Left renal pelvis (tissue), 4 donors: ENCODE measurements at regions not wholly inside any gene's neighbourhood (a gene's known extent, or its start where the extent isn't known, plus 50 kb on each side); places are given as distances from the start of the nearest gene placed in this dataset.

Source experiments
- DNase-seq, 4 donors: peaks; one replicate each; pipeline ENCODE4 v3.0.0-alpha.2; 2013; ENCODE audit warnings: low read depth in 4 of 4, low spot score in 3 of 4

DNA sequence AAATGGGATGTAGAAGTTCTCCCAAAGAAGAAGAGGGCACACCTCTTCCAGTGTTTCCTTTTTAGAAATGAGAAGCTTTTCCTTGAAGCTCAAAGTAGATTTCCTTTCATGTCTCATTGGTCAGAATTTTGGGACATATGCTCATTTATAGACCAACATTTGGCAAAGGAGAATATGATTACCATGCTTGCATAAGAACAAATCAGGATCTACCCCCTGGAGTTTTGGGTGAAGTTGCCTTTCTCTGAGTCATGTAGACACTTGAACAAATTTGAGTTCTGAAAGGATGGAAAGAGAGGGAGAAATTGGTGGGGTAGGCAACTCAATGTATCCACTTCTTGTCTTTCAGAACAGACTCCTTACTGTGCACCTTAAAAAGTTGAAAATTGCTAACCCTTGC, 409.0 kb downstream of the SLC4A3 start:
- DNase-seq, result no peak

DNA sequence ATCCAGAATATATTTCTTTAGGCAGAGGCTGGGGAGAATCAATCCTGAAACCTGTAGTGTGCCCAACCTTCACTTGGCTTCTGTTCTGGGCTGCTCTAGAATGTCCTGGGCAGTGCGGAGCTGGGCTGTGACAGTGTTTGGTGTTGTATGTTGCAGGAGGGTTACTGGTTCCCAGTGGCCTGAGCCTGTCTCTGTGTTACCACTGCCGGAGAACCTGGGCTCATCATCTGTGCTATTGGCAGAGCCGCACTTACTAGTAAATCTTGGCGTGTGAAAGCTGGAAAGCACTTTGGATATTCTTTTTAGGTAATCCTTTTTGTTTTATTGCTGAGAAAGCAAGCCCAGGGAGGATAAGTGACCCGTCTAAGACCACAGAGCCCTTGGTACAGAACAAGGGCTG, 412.9 kb downstream of the SLC4A3 start:
- DNase-seq, result no peak

DNA sequence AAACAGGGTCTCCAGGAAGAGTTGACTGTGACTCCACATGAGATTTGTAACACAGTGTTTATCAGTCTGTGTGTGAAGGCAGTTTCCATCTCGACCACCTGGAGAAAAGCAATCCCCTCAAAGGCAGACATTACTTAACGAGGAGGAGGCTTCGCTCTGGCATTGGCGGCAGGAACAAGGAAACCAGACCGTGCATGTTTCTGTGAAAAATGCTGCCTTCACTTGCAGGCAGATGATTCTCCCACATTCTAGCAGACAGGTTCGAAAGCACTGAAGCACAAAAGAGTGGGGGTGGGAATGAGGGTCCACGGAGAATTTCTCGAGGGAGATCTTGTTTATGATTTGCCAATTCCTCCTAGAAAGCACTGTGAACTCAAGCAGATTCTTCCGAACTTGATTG, 414.0 kb downstream of the SLC4A3 start:
- no peak for DNase-seq

DNA sequence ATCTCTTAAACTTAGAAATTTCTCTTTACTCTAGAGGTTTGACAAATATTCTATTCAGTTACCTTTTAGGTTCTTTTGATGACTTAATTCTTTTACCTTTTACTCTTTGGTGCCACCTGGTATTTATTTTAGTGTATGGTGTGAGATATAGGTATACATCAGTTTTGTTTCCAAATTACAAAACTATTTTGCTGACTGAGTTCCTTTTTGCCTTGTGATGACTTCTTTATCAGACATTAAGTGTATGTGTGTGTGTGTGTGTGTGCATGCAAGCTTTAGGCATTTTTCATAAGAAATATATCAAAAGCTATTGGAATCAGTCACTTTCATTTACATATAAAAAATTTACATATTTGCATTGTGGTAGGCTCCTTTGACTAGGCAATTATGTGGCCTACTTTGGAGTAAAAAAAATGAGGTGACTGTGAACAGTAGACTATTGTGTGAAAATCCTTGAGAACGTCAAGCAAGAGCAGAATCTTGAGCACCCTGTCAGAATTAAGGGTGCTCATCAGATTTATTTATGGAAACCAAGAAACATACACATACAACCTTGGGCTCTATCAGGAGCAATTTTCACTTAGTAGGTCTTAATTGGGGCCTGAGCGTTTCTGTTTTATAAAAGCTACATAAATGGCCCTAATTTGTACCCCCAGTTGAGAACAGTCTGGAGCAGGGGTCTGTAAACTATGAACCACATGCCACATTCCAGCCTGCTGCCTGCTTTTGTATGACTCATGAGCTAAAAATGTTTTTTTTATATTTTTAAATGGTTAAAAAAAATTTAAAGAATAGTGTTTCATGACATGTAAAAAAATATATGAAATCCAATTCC, 415.9 kb downstream of the SLC4A3 start:
- no peak for DNase-seq

DNA sequence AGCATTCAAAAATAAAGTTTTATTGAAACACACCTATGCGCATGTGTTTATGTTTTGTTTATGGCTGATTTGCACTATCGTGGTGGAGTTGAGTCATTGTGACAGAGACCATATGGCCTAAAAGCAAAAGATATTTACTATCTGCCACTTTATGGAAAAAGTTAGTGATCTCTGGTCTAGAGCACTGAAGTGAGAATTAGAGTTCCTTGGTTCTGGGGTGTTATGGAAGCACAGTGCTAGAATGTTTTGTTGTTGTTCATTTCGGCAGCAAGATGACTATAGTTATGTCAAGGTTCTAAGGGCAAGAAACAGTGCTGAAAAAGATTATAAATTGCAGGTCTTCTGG, 416.5 kb downstream of the SLC4A3 start:
- DNase-seq, result no peak

DNA sequence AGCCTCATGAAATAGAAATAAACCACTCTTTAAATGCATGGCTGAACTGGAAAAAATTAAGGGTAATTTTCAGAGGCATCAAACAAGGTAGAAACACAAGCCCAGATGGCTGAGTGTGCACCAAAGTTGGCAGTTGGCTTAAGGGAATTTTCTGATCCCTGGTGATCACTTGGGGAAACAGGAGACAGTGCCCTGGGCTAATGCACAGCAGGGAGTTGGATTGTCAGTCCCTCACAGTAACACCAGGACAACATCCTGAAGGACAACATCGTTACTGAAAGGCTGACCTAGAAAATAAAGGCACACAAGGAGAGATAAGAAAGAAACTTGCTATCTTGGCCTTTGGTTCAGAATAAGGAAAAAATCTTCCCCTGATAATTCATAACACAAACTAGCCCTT, 417.0 kb downstream of the SLC4A3 start:
- DNase-seq, result no peak

DNA sequence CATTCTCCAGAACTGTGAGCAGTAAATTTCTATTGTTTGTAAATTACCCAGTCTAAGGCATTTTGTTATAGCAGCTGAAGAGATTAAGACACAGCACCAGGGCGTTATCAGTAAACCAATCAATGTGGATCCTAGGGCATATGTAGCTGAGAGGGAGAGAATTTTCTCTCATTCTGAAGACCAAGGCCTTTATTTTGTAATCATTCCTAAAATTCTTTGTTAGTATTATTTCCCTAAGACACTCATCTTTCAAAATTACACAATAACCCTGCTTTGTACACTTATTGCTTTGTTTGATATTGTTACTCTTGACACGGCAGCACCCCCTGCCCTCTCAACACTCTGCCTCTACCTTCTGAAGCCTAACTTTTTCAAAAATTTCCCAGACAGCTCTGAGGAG, 419.1 kb downstream of the SLC4A3 start:
- no peak for DNase-seq

DNA sequence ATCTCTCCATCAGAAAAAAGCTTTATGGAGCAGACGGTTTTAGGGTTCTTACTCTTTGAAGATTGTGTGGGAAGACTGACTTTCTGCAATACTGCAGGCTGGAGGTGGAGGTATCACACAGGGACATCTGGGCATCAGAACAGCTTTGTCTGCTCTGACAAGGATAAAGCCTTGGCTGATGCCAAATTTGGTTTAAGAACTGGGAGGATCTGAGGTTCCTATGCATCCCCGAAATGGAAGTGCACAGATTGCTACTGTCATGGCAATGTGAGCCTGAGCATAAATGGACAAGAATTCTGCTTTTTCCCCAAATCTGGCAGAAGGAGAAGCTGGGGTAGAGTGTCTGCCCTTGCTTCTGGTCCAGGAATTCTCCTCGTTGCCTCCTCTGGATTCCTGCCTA, 424.3 kb downstream of the SLC4A3 start:
- DNase-seq, result no peak

DNA sequence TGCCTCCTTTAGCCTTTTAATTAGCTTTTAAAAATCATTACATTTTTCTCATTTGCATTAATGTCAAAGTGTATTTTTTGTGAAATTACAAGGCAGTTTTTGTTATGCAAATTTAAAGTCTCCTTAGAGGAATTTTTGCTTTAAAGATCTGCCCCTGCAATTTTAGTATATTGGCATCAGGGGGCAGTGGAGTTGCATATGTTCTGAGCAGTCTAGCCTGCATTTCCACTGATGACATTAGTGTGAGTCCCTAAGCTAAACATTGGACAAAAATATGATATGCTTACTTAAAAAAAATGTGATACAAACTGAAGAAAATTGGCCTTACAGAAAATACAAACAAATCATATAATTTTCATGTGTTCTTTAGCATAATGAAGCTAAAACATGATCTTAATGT, 426.5 kb downstream of the SLC4A3 start:
- no peak for DNase-seq

DNA sequence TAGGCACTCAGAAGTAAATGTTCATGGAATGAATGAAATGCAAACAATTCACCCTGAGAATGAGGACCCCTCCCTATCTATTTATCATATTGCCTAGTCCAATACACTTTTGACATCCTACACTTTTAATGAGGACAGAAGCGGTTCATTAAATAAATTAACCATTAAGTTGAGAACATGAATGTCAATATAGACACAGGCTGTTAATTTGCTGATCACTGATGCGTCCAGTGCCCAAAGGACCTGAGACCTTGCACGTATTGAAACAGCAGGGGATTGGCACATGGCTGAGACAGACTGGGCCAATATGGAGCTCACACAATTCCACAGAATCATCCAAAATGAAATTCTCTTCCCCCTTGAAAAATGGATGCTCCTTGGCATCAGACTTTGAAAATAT, 430.0 kb downstream of the SLC4A3 start:
- DNase-seq, result no peak

DNA sequence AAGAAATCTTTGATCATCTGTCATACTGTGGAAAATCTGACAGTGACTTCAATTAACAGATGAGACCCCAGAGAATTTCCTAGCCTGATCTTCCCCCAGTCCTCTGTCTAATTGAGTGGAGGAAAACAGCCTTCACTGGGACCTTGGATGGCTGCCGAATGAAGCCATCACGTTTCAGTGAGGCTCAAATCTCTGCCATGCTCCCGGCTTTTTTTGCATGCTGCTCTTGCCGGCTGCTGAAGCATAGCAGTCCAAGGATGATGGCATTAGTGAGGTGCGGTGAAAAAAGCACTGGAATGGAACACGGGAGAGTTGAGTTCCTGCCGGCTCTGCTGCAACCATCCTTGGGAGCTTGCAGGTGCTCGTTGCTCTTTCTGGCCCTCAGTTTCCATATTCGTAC, 430.5 kb downstream of the SLC4A3 start:
- no peak for DNase-seq

DNA sequence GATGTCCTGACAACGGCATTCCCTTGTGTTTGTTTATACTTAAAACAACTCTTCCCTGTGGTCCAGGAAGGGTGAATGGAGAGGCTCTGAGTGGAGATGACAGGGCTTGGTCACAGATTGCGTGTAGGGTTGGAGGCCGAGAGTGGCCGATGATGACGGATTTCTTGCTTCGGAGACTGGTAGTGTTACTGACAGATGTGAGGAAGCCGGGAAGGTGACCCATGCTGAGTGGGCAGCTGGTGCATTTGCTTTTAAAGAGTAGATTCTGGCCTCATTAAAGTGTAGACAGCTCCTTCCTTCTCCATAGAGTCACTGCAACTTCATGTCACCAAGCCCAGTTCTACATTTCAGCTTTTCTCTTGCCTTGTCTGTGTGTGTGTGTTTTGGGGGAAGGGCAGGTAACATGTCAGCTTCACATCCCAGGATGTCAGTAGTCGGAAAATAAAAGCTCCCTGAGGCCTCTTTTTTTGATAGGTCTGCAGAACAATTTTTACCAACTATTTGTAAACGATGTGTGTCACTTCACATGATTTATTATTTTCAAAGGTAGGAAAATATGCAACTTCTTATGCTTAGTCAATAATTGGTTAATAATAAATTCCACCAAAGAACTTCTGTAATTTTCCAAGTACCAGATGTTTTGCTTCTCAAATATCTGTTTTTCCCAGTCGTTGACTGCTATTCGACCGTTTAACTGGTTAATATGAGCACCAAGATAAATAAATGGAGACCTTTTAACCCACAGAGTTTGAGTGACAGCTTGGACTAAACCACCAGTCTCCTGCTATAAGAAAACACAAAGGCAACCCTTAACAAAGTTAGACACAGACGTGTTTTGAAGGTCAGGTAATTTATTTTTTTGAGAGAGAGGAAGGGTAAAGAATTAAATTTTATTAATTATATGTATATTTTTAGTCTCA, 436.9 kb downstream of the SLC4A3 start:
- DNase-seq, result no peak

DNA sequence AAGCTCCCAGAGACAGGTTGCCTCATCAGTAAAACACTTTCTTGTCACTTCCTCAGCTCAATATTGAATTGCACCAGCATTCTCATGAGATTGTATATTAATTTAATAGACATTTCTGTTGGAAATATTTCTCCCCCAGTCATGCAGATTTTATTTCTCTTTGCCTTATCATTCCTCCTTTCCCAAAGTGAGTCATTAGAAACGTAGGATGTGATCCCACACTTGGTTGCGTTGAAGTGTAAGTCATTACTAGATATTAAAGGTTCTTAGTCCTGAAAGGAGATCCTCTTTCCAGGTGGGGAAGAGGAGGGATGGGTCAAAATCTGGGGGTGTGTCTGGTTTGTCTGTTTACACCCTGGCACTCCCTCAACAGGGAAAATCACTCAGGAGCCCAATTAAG, 438.2 kb downstream of the SLC4A3 start:
- DNase-seq, result no peak

DNA sequence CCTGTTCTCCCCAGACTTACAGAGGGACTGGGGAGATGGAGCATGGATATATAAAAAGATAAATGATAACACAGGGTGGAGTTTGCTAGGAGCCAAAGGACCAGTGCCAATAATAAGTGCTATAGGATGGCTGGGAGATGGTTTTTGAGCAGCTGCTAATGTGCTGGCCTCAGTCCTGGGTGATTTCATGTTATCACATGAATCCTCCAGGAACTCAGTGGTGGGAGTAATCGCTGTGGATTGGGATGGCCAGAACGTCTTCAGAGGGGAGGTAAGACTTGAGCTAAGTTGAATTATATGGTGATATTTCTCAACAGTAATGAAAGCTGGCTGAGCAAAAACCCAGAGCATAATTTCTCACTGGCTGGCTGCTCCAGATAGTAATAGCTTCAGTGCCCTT, 441.4 kb downstream of the SLC4A3 start:
- no peak for DNase-seq

DNA sequence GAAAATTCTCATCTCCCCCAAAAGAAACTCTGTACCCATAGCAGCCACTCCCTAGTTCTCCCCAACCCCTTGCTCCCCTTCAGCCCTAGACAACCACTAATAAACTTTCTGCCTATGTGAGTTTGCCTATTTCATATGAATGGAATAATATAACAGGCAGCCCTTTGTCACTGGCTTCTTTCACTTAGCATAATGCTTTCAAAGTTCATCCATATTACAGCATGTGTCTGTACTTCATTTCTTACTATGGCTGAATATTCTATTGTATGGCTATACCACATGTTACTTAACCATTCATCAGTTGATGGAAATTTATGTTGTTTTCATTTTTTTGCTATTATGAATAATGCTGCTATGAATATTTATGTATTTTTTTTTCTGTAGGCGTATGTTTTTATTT, 442.9 kb downstream of the SLC4A3 start:
- DNase-seq, result no peak

DNA sequence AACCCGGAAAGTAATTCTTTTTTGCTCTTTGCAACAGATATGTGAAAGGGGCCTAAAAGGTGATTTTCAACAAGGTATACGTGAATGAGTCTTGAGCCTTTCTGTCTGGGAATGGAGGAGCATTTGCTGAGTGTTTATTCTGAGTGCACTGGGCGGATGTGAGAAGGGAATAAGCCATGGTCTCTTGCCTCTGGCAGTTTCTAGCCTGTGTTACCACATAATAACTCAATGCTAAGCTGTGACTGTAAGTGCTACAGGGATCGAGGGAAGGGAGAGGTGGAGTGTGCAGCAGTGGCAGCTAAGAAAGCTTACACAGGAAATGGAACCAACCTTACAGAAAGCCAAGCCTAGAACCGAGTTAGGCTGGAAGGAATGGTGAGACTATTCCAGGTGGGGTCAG, 444.3 kb downstream of the SLC4A3 start:
- DNase-seq, result no peak

DNA sequence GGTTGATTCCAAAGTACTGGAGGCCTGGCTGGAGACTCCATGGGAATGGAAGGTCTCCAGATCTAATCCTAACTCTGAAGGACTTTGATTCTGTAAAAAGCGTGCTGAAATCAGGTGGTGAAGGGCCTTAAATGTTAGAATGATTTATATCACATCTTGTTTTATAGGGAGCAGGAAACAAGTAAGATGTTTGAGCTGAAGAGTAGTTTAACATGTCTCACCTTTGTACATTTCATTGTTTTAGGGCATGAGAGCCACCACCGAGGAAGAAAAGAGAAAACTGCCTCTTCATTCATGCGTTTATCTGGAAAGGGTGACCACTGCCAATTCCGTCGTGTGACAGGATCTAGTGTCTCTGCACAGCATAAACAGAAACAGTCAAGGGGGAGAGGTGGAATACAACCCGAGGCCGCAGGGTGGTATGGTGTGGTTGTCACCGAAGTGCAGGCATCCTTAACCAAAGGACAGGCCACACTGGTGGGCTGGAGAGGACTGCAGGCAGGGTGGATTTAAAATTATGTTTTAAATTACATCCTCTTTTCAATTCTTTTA, 445.3 kb downstream of the SLC4A3 start:
- no peak for DNase-seq

DNA sequence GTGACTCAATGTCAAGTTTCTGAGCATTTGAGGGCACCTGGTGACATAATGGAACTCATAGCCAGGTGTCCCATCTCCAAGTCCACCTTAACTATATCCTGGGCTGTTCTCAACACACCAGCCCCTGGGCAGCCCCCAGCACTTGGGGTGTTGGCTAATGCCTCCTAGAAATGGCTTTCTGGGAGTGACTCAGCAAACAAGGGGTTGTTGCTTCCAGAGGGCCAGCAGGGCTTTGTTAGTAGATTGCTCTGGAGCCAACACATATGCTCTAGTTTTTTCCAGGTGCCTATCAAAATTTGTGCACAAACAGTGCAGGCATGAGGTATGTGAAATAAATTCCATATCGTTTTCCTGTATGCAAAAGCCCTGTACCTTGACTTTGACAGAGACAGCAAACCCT, 448.4 kb downstream of the SLC4A3 start:
- no peak for DNase-seq

DNA sequence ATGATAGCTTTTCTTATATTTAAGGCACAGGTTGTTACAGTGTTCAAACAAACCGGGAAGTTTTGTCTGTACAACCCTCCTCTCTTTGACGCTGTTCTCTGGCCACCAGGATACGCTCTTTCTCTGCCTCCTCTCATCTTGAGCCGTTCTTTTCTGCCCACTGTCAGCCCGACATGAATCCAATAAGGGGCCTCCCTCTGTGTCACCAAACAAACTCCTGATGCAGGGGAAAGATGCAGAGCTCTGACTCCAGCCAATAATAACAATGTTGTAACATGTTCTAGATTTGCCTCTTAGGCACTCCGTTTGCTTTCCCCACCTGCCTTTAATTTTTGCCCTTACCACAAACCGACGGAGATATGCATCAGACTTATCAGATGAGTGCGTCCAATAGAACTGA, 449.3 kb downstream of the SLC4A3 start:
- no peak for DNase-seq

DNA sequence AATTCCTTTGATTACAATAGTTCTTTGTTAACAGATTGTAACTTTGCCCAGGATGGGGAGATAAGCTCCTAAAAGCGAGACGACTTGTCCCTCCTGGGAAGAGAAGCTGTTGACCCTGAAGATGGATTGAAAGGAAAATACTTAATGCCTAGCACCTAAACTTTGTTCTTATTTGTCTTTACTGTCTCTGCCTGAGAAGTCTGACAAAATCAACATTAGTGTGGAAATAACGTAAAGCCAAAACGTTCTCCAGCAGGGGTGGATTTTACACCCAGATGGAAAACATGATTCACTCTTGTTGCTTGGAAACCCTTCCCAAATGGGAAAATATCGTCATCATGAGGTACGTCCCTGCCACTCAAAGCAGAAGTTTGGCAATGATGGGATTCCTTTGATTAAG, 450.1 kb downstream of the SLC4A3 start:
- no peak for DNase-seq

DNA sequence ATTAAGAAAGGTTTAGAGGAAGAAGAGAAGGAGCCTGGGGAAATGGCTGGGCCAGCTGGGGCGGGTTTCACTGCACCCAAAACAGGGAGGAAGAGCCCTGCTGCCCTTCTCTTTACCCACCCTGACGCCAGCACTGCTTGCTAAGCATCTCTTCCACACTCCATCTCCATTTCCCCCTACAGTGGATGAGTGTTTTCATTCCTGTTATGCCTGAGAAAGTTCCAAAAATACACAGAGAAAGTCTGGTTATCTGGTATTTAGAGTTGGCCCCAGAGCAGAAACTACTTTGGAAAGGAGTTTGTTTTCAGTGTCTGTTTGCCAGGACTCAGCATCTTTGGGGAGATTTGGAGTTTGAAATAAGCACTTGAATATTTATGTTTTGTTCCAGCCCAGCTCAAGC, 451.0 kb downstream of the SLC4A3 start:
- no peak for DNase-seq

DNA sequence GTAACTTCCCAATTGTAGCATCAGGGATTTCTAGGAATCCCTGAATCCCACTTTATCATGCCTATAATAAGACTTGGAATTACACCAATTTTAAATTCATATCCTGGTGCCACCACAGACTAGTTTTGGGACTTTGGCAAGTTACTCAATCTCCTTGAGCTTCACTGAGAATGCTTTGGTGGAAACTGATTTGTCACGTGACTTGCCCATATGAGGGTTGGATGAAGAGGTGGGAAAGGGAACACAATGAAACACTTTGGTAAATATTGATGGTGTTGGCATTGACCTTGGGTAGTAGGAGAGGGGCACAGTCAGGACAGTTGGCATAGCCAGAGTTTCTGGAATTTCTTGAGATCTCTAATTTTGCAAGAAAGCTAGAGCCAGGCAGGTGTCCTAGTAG, 452.2 kb downstream of the SLC4A3 start:
- no peak for DNase-seq
